Fibroblast of villous mesenchyme (primary cell): ENCODE measurements at regions not wholly inside any gene's neighbourhood (a gene's known extent, or its start where the extent isn't known, plus 50 kb on each side); places are given as distances from the start of the nearest gene placed in this dataset.

ENCODE experiments used
- DNase-seq: peaks from one replicate; pipeline ENCODE4 v3.0.0-alpha.2; 2010; ENCODE audit warnings: low read depth
- H3K4me3 ChIP-seq: 2 replicates; pipeline ENCODE4 v1.5.1; 2011; ENCODE audit warnings: low read depth, mild to moderate bottlenecking, low read length
- TF ChIP-seq, protein P1 (sequence below): IDR thresholded peaks from 2 replicates; pipeline ENCODE4 v1.5.1; 2012; ENCODE audit warnings: low read depth, mild to moderate bottlenecking, low read length; ENCODE audit not compliant: insufficient read depth

DNA sequence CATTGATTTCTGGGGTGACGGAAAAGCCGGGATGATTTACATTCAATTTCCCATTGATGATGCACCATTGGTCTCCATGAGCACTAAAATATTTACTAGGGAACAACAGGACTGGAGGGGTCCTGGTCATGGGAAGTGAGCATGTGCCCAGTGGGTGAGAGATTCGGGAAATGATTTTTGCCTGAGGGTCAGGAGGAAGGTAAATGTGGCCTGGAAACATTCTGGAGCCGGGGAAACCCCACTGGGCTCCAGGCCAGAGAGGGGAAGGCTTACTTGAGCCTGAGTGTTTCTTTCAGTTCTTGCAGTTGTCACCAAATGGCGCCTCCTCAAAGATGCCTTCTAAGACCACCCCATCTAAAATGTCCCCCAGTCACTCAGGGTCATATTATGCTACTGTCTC, 532.3 kb upstream of the TBX3 start:
- no peak for DNase-seq
- TF ChIP-seq, protein P1, sequence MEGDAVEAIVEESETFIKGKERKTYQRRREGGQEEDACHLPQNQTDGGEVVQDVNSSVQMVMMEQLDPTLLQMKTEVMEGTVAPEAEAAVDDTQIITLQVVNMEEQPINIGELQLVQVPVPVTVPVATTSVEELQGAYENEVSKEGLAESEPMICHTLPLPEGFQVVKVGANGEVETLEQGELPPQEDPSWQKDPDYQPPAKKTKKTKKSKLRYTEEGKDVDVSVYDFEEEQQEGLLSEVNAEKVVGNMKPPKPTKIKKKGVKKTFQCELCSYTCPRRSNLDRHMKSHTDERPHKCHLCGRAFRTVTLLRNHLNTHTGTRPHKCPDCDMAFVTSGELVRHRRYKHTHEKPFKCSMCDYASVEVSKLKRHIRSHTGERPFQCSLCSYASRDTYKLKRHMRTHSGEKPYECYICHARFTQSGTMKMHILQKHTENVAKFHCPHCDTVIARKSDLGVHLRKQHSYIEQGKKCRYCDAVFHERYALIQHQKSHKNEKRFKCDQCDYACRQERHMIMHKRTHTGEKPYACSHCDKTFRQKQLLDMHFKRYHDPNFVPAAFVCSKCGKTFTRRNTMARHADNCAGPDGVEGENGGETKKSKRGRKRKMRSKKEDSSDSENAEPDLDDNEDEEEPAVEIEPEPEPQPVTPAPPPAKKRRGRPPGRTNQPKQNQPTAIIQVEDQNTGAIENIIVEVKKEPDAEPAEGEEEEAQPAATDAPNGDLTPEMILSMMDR = no peak
- H3K4me3 ChIP-seq = no peak overlapping the region

DNA sequence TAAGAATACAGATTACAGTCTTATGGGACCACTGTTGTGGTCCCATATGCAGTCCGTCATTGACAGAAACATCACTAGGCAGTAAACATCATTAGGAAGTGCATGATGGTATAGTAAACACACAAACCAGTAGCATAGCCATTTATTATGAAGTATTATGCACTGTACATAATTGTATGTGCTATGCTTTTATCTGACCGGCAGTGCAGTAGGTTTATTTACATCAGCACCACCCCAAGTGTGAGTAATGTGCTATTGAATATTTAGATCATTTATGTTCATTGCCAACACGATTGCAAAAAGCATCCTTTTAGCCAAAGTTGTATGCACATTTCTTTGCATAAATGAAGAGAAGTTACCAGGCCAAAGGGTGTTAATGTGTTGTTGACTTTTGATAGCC, 531.6 kb upstream of the TBX3 start:
- TF ChIP-seq, protein P1 = no peak
- no peak overlapping the region for H3K4me3 ChIP-seq
- DNase-seq = no peak

DNA sequence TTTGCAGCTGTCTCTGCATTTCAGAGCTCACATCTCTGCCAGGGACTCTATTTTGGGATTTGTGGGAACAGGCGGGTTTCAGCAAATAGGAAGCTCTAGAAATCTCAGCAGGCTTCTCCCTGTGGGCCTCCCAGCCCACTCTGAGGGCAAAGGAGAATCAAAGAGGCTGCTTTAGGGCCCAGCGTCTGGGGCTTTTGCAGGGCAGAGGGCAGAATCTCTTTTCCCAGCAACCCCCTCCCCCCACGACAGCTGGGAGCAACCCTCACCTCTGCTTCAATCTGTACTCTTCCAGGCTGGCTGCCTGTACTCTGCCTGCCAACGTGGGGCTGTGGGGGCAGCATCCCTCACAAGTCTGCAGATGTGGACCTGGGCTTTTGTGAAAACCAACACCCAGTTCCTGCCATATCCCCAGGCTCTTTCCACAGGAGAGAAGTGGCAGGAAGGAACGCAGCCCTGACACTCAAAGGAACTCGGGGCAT, 529.6 kb upstream of the TBX3 start:
- DNase-seq = no peak
- TF ChIP-seq, protein P1 = no peak
- H3K4me3 ChIP-seq = no peak overlapping the region

DNA sequence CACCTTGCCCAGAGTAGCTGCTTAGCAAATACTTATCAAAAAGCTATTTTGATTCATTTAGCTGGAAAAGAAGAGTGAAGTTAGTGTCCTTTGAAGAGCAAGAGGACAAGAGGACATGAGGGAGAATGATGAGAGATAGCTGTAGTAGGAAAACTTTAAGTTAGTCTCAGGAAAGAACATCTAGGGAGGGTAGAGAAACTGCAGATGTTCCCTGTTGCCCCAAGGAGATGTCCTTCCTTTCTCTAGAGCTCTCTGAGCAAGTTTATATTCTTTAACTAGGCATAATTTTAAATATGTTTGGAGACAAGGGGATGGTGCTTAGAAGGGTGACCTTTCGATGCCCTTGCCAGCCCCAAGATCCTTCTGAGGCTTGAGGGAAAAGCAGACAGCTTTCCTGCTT, 529.1 kb upstream of the TBX3 start:
- no peak for DNase-seq
- TF ChIP-seq, protein P1 = no peak

DNA sequence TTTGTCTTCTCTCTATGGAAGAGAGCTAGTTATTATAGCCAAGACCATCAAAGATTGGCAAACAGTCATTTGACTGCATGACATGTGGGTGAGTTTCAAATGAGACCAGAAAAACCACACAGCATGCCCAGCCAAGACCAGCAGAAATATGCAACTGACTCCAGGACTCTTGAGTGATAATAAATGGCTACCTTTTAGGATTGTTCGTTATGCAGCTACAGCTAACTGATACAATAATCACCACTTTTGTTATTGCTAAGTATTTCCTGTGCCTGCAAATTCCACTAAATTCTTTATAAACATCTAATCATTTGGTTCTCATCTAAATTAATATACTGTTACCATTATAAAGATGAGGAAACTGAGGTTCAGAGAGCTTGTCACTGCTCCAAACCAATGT, 528.4 kb upstream of the TBX3 start:
- DNase-seq = no peak
- H3K4me3 ChIP-seq = no peak overlapping the region
- TF ChIP-seq, protein P1 = no peak

More for the DNA sequence above, 529.1 kb upstream of the TBX3 start:
- H3K4me3 ChIP-seq = no peak overlapping the region

DNA sequence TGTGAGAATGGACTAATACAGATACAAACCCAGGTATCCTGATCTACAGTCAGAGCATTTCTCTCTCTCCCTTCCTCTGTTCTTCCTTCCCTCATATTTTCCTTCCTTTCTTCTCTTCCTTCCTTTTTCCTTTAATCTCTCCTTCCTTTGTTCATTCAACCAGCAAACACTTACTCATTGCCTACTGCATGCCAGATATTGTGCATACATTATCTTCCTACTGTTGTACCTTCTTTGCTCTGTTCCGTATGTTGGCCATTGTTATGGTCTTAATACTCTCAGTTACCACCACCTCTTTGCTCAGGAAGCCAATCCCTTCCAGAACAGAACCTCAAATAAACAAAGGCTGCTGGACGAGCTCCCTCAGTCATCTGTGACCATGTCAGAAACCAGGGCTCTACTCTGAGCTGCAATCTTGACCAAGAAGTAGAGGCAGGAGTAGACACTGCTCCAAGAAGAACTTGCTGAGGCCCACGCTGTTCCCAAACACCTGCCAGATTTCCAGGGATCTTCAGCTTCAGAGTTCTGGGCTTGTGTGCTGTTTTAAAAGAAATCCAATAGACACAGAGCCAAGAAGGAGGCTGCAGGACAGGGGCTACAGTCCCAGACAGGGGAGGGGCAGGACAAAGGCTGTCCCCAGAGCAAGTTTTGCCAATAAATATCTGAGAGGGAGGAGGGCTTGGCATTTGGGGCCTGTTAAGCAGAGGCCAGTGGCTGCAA, 526.7 kb upstream of the TBX3 start:
- TF ChIP-seq, protein P1 = no peak
- H3K4me3 ChIP-seq = no peak overlapping the region
- DNase-seq = no peak

DNA sequence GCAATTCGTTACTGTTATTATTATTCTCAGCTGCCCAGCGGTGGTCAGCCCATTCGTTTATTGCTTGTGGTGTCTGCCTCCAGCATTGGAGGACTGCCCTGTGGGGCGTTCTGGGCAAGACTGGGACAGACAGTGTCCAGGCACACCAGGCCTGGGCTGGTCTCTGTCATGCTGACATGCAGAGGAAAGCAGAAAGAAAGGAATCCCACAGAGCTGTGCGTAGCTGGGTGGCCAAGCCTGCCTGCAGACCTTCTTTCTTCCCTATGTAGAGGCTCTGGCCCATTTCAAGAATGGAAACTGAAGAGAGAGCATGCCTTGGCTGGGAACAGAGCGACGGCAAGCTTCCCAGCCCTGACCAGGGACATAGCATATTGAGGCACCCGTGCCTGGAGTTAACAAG, 525.3 kb upstream of the TBX3 start:
- H3K4me3 ChIP-seq = no peak overlapping the region
- TF ChIP-seq, protein P1 = no peak
- peak; percentile 57 for DNase-seq
